Astrocyte (in vitro differentiated cells and primary cell): ENCODE measurements at regions not wholly inside any gene's neighbourhood (a gene's known extent, or its start where the extent isn't known, plus 50 kb on each side); places are given as distances from the start of the nearest gene placed in this dataset.

Source experiments
- DNase-seq: peaks from one replicate; pipeline ENCODE4 v3.0.0-alpha.2; 2010; ENCODE audit warnings: low read depth
- FAIRE-seq: peaks from 2 replicates; lab custom pipeline; 2011; peaks lifted over from hg19 to GRCh38; lab: Jason Lieb, UNC
- H2AFZ ChIP-seq: 2 replicates; pipeline ENCODE4 v1.6.0; 2012; ENCODE audit warnings: low read depth, low read length, inconsistent platforms
- H3K27ac ChIP-seq: 2 replicates; pipeline ENCODE4 v1.5.1; 2011; ENCODE audit warnings: low read depth, low read length, inconsistent platforms
- H3K27me3 ChIP-seq: 2 replicates; pipeline ENCODE4 v1.6.0; 2011; ENCODE audit warnings: low read length, inconsistent platforms; ENCODE audit not compliant: insufficient read depth
- H3K36me3 ChIP-seq: 2 replicates; pipeline ENCODE4 v1.5.1; 2011; ENCODE audit warnings: low read length, inconsistent platforms; ENCODE audit not compliant: insufficient read depth
- H3K4me1 ChIP-seq: 2 replicates; pipeline ENCODE4 v1.5.1; 2011; ENCODE audit warnings: low read length, inconsistent platforms; ENCODE audit not compliant: insufficient read depth
- H3K4me2 ChIP-seq: 2 replicates; pipeline ENCODE4 v1.6.0; 2012; ENCODE audit warnings: low read length, inconsistent platforms
- H3K4me3 ChIP-seq: 2 replicates; pipeline ENCODE4 v1.5.1; 2011; ENCODE audit warnings: low read depth, mild to moderate bottlenecking, low read length, inconsistent platforms; ENCODE audit not compliant: insufficient read depth
- H3K79me2 ChIP-seq: 2 replicates; pipeline ENCODE4 v1.6.0; 2012; ENCODE audit warnings: mild to moderate bottlenecking, low read length, inconsistent platforms; ENCODE audit not compliant: insufficient read depth
- H3K9ac ChIP-seq: 2 replicates; pipeline ENCODE4 v1.6.0; 2012; ENCODE audit warnings: mild to moderate bottlenecking, low read length, inconsistent platforms
- H3K9me3 ChIP-seq: 2 replicates; pipeline ENCODE4 v1.5.1; 2012; ENCODE audit warnings: low read depth, mild to moderate bottlenecking, low read length, inconsistent platforms; ENCODE audit not compliant: insufficient read depth
- H4K20me1 ChIP-seq: 2 replicates; pipeline ENCODE4 v1.6.0; 2012; ENCODE audit warnings: low read length, inconsistent platforms; ENCODE audit not compliant: insufficient read depth
- H3K27ac Mint-ChIP-seq: one replicate; pipeline ENCODE4 v1.8.0; 2021; ENCODE audit warnings: mild to moderate bottlenecking, mixed read lengths; ENCODE audit not compliant: unreplicated experiment
- H3K27me3 Mint-ChIP-seq: one replicate; pipeline ENCODE4 v1.8.0; 2021; ENCODE audit warnings: low read depth, mixed read lengths; ENCODE audit not compliant: unreplicated experiment
- H3K36me3 Mint-ChIP-seq: one replicate; pipeline ENCODE4 v1.8.0; 2021; ENCODE audit warnings: low read depth, mixed read lengths; ENCODE audit not compliant: unreplicated experiment
- H3K4me1 Mint-ChIP-seq: one replicate; pipeline ENCODE4 v1.8.0; 2021; ENCODE audit warnings: low read depth, mixed read lengths; ENCODE audit not compliant: unreplicated experiment
- H3K4me3 Mint-ChIP-seq: one replicate; pipeline ENCODE4 v1.8.0; 2021; ENCODE audit warnings: mild to moderate bottlenecking, moderate library complexity, mixed read lengths; ENCODE audit not compliant: unreplicated experiment
- H3K9me3 Mint-ChIP-seq: one replicate; pipeline ENCODE4 v1.8.0; 2021; ENCODE audit warnings: mild to moderate bottlenecking, mixed read lengths; ENCODE audit not compliant: unreplicated experiment
- CTCF ChIP-seq: IDR thresholded peaks from 2 replicates; pipeline ENCODE4 v1.5.1; 2011; ENCODE audit warnings: low read depth, mild to moderate bottlenecking, inconsistent platforms, low read length, moderate library complexity; ENCODE audit not compliant: insufficient read depth
- EZH2 ChIP-seq: IDR thresholded peaks from 2 replicates; pipeline ENCODE4 v1.6.1; 2012; ENCODE audit warnings: mild to moderate bottlenecking, low read length, inconsistent platforms; ENCODE audit not compliant: insufficient read depth

GRCh38 chr18:28331551-28331950 lies 154.6 kb upstream of the CDH2 start:
- Histone ChIP-seq H3K27me3 (no peaks in the 10 kb centered on the region), H4K20me1 (no peaks in the 10 kb centered on the region), H2AFZ (no peak overlapping the region), H3K36me3 (no peaks in the 10 kb centered on the region), H3K4me1 (no peaks in the 10 kb centered on the region), H3K9ac (no peak overlapping the region), H3K27ac (no peak overlapping the region), H3K79me2 (no peaks in the 10 kb centered on the region), H3K4me3 (no peak overlapping the region), H3K9me3 (no peaks in the 10 kb centered on the region), H3K4me2 (no peak overlapping the region)
- no peaks in the 10 kb centered on the region for H3K4me1 Mint-ChIP-seq
- DNase-seq (peak; percentile 6), FAIRE-seq (no peak)
- H3K9me3 Mint-ChIP-seq: peaks cover 2% of the 10 kb centered on the region
- TF ChIP-seq CTCF: no peak
- TF ChIP-seq EZH2: no peak
- H3K36me3 Mint-ChIP-seq: no peaks in the 10 kb centered on the region
- no peak overlapping the region for H3K4me3 Mint-ChIP-seq
- H3K27me3 Mint-ChIP-seq: no peaks in the 10 kb centered on the region
- no peak overlapping the region for H3K27ac Mint-ChIP-seq

- no peaks in the 10 kb centered on the region for H3K4me1 ChIP-seq
- Mint-ChIP-seq H3K27me3 (no peaks in the 10 kb centered on the region), H3K36me3 (no peaks in the 10 kb centered on the region), H3K4me3 (no peak overlapping the region), H3K27ac (no peak overlapping the region), H3K9me3 (no peaks in the 10 kb centered on the region), H3K4me1 (no peaks in the 10 kb centered on the region)
- H3K27me3 ChIP-seq: no peaks in the 10 kb centered on the region
- no peaks in the 10 kb centered on the region for H3K79me2 ChIP-seq
- no peak overlapping the region for H3K9ac ChIP-seq
- no peak overlapping the region for H2AFZ ChIP-seq
- no peaks in the 10 kb centered on the region for H3K9me3 ChIP-seq
- no peak for TF ChIP-seq EZH2
- TF ChIP-seq CTCF: no peak
- no peak for DNase-seq
- H3K36me3 ChIP-seq: no peaks in the 10 kb centered on the region
- no peak overlapping the region for H3K4me3 ChIP-seq
- H4K20me1 ChIP-seq: no peaks in the 10 kb centered on the region
- no peak overlapping the region for H3K27ac ChIP-seq
- H3K4me2 ChIP-seq: no peak overlapping the region
- no peak for FAIRE-seq
Measured at GRCh38 chr18:28313602-28314001, 136.7 kb upstream of the CDH2 start.

GRCh38 chr18:28288784-28289183 lies 111.9 kb upstream of the CDH2 start:
- Mint-ChIP-seq H3K27me3 (no peaks in the 10 kb centered on the region), H3K4me1 (peaks cover 2% of the 10 kb centered on the region), H3K36me3 (no peaks in the 10 kb centered on the region), H3K27ac (no peak overlapping the region), H3K9me3 (no peaks in the 10 kb centered on the region), H3K4me3 (no peak overlapping the region)
- DNase-seq: no peak
- Histone ChIP-seq H2AFZ (no peak overlapping the region), H3K36me3 (no peaks in the 10 kb centered on the region), H3K27ac (no peak overlapping the region), H3K4me3 (no peak overlapping the region), H3K9me3 (no peaks in the 10 kb centered on the region), H3K79me2 (no peaks in the 10 kb centered on the region), H3K4me1 (no peaks in the 10 kb centered on the region), H3K4me2 (no peak overlapping the region), H4K20me1 (no peaks in the 10 kb centered on the region), H3K9ac (no peak overlapping the region), H3K27me3 (no peaks in the 10 kb centered on the region)
- no peak for FAIRE-seq
- no peak for TF ChIP-seq CTCF
- no peak for TF ChIP-seq EZH2
